HG02973 (cell line): ENCODE measurements at regions not wholly inside any gene's neighbourhood (a gene's known extent, or its start where the extent isn't known, plus 50 kb on each side); places are given as distances from the start of the nearest gene placed in this dataset.
"Not testable (repeated sequence)": the region's sequence is repeated elsewhere in the genome, so short reads cannot be mapped to it uniquely, and the experiment has no call there.

Experiments used
- ATAC-seq: cut with Tn5 transposase; IDR thresholded peaks from one replicate; pipeline ENCODE4 v1.9.1; 2021; ENCODE audit warnings: moderate library complexity; ENCODE audit not compliant: unreplicated experiment

GRCh38 chr4:131883181-131883580 is 1265.9 kb upstream of the PCDH10 start:
- ATAC-seq: not testable (repeated sequence)

GRCh38 chr4:131925662-131926061 is 1223.4 kb upstream of the PCDH10 start:
- not testable (repeated sequence) for ATAC-seq

GRCh38 chr4:131967646-131968045 is 1181.4 kb upstream of the PCDH10 start:
- not testable (repeated sequence) for ATAC-seq

GRCh38 chr4:131974730-131975129 is 1174.4 kb upstream of the PCDH10 start:
- ATAC-seq: no peak

- not testable (repeated sequence) for ATAC-seq
These were observed 1173.6 kb upstream of the PCDH10 start for GRCh38 chr4:131975276-131976132.

GRCh38 chr4:131976133-131977002 is 1172.7 kb upstream of the PCDH10 start:
- not testable (repeated sequence) for ATAC-seq

- no peak for ATAC-seq
These were observed 1171.0 kb upstream of the PCDH10 start for GRCh38 chr4:131978120-131978519.

GRCh38 chr4:131989576-131989975 is 1159.5 kb upstream of the PCDH10 start:
- no peak for ATAC-seq

- no peak for ATAC-seq
These were observed 1147.6 kb upstream of the PCDH10 start for GRCh38 chr4:132001542-132001941.

- ATAC-seq: no peak
These were observed 1145.5 kb upstream of the PCDH10 start for GRCh38 chr4:132003593-132003992.

GRCh38 chr4:132015321-132015720 is 1133.8 kb upstream of the PCDH10 start:
- no peak for ATAC-seq

GRCh38 chr4:132016703-132017350 is 1132.3 kb upstream of the PCDH10 start:
- ATAC-seq: no peak

GRCh38 chr4:132026166-132026565 is 1122.9 kb upstream of the PCDH10 start:
- ATAC-seq: no peak

GRCh38 chr4:132026816-132027215 is 1122.3 kb upstream of the PCDH10 start:
- no peak for ATAC-seq

- no peak for ATAC-seq
These were observed 1092.6 kb upstream of the PCDH10 start for GRCh38 chr4:132056496-132056895.

GRCh38 chr4:132059227-132059626 is 1089.9 kb upstream of the PCDH10 start:
- no peak for ATAC-seq

- no peak for ATAC-seq
These were observed 1086.4 kb upstream of the PCDH10 start for GRCh38 chr4:132062611-132063239.

GRCh38 chr4:132063829-132064228 is 1085.3 kb upstream of the PCDH10 start:
- ATAC-seq: no peak

GRCh38 chr4:132065940-132066495 is 1083.1 kb upstream of the PCDH10 start:
- ATAC-seq: no peak

- ATAC-seq: no peak
These were observed 1077.3 kb upstream of the PCDH10 start for GRCh38 chr4:132071815-132072214.
